ENCODE measurements at regions not wholly inside any gene's neighbourhood (a gene's known extent, or its start where the extent isn't known, plus 50 kb on each side); places are given as distances from the start of the nearest gene placed in this dataset.

DNA sequence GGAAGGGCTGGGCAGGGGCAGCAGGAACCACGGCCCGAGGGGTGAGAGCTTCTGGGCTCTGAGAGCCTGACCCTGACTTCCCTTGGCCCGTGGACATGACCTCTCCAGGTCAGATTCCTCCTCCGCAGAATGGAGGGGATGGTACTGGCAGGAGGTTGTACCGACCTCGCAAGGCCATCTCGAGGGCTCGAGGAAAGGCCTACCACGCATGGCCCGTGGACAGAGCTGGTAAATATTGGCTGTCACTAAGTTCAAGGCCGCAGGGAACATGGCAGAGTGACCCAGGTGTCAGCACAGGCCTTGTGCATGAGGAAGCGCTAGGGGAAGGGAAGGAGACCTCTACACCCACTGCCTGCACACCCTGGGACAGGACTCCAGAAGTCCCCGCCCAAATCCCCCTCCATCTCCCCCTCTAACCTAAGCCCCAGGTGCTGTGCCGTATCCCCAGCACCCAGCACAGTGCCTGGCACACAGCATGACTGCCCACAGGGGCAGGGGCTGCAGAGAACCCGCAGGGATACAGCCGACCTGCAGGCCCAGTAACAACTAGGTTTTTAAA lies 54.9 kb upstream of the PPP2R5C start:
- TF ChIP-seq CTCF (IDR thresholded peaks at IDR 0.05; ENCODE audit: low read length) = no peak
- TF ChIP-seq EZH2 (optimal IDR thresholded peaks at IDR 0.05; ENCODE audit: low read depth, low read length) = no peak
